HS-27A (cell line): ENCODE measurements at regions not wholly inside any gene's neighbourhood (a gene's known extent, or its start where the extent isn't known, plus 50 kb on each side); places are given as distances from the start of the nearest gene placed in this dataset.

ENCODE experiments used
- DNase-seq: peaks from one replicate; pipeline ENCODE4 v3.0.0-alpha.2; 2012; ENCODE audit warnings: low read depth, missing footprints

DNA sequence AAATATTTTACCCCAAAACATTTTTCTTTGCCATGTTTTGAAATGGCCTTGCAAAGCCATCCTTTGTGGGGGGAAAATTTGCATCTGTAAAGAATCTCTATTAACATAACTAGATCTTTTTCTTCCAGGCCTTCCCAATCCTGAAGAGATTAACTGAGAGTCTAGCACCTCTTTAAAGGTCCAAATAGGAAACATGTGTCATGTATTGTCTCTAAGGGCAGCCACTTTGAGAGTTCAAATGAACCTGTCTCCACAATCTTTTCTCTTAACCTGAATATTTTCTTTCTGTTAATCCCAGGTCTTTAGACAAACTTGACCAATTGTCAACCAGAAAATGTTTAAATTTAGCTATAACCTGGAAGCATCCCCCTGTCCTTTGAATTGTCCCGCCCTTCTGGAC, 236.6 kb upstream of the PROK2 start:
- DNase-seq: no peak

DNA sequence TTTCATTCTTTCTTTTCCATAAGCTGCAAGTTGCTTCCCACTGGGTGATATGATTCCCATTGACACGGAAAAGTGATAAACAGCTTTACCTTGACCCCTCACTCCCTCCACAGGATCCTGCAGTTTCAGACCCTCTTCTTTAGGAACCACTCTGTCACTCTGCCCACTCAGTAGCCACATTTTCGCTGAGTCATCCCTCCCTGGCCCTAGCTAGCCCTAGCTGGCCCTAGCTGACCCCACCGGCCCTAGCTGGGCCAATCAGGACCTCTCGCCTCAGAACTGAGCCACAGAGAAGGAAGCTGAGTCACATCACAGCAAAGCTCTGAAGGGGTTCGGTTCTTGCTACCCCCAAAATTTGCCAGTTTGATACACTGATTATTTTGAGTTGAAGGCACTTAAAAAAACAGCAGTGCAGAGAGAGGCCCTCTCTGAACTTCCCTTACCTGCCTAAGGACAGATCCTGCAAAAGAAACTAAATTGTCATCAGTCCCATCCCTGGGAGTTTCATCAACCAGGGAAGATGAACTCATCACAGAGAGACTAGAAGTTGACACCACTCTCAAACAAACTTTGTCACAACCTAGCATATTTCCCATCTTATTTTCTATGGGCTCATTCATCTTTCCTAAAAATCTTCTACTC, 233.5 kb upstream of the PROK2 start:
- no peak for DNase-seq

DNA sequence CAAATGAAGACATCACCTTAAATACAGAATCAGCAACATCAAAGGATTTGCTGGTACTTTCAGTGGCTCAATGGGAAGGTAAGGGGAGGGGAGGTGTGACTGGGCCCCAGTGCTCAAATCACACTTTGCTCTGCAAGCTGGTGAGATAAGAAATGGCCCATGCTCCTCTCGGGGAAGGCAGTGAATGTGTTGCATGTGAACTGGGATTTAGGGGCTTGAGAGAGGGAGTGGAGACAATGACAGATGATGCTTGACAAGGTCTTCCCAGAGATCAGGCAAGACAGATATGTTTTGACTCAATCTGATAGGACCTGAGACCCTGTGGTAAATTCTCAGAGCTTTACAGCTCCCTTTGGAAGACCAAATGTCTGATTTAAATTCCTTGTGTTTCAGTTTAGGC, 233.0 kb upstream of the PROK2 start:
- no peak for DNase-seq

DNA sequence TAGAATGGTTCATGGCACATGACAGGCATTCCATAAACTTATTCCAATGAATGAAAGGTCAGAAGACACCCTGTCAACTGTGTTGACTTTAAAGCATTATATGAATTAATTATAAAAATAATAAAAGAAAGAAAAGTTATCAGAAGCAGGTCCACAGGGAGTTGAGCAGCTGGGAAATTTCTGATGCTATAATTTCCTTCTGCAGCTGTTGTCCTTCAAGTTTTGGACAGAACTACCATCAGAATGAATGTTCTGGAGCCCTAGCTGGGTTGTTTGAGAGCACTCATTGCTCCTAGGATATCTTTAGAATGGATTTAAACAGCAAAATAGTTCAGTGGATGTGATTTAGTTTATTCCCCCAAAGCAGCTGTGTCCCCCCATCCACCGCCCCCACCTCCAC, 232.4 kb upstream of the PROK2 start:
- DNase-seq: no peak

DNA sequence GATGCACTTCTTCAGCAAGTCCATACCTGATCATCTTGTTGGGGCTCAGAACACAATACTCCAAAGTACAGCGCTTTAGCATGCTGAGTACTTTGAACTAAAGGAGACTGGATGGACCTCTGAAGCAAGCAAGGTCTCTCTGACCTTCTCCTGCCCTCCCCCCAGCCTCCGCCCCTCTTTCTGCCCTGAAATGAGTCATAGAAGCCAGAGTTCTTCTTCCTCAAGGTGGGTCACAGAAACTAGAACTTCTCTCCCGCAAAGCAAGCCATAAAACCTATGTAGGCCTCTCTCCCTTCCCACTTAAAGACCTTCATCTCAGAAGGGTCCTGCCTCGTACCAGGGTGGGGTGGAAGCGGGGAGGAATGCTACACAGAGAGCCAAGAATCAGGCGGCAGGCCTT, 230.5 kb upstream of the PROK2 start:
- no peak for DNase-seq

DNA sequence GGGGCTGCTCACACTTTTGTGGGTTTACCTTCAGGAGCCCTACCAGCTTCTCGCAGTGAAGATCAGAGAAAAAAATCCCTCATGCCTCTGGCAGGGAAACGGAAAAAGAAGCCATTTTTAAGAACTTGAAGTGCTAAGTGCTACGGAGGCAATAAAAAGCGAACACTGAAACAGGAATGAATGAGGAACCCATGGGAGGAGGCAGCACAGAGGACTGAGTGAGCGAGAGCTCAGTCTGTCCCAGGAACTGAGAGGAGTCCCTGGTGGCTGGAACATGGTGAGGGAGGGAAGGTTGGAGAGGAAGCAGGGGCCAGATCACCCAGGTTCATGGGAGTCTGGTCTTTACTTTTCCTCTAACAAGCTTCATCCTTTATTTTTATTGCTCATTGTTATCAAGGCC, 228.1 kb upstream of the PROK2 start:
- DNase-seq: no peak

DNA sequence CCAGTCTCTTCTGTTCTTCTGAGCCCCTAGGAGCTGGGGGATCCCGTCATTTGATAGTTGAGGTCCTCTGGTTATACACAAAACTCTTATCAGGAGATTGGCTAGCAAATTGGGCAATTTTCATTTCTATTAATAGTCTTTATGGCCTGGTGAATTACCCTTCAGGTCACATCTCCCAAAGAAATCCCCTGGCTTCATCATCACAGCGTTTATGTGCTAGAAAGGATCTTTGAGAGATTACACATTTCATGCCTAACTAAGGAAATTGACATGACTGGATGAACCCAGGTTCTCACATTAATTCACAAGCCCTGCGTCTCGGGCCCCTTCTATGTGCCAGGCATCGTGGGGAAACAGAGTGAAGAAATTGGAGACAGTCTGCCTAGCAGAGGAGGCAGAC, 227.4 kb upstream of the PROK2 start:
- no peak for DNase-seq

DNA sequence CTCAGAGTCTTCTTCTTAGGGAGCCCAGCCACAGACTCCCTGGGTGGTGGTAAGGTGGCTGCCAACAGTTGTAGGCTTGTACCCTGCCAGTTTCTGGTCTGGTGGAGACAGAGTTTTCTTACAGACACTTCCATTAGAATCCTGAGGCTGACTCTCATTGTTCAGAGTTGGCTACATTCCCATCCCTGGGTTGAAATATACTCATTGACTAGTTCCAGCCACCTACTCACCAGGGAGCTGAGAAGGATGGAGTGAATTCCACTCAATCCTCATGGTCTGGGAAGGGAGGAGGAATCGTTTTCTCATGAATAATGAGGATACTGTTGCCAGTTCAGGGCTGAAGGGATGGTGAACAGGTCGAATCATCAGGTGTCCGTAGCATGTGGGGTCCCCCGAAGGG, 226.5 kb upstream of the PROK2 start:
- DNase-seq: no peak

DNA sequence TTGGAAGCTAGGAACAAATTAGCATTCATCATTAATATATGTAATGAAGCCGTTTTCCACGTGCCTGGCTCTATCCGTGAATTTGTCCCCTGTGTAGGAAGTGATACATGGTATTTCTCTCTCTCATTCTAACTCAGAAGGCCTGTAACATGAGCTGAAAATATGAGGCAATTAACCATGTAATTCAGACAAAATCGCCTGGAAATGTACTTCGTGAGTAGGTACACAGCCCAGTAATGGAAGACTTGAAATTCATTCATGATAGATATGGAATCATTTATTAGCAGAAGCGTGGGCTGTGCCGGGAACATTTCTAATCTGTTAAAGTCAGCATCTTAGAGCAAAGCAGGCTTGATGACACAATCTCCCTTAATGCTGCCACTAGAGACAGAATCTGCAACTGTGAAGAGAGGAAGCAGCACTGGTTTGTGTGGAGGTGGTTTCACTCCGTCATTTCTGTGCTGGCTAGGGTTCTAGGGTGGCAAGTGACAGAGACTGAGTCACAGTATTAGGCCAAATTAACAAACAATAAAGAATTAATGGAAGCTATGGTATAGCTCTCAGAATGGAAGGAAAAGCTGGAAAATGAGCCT, 225.0 kb upstream of the PROK2 start:
- no peak for DNase-seq

DNA sequence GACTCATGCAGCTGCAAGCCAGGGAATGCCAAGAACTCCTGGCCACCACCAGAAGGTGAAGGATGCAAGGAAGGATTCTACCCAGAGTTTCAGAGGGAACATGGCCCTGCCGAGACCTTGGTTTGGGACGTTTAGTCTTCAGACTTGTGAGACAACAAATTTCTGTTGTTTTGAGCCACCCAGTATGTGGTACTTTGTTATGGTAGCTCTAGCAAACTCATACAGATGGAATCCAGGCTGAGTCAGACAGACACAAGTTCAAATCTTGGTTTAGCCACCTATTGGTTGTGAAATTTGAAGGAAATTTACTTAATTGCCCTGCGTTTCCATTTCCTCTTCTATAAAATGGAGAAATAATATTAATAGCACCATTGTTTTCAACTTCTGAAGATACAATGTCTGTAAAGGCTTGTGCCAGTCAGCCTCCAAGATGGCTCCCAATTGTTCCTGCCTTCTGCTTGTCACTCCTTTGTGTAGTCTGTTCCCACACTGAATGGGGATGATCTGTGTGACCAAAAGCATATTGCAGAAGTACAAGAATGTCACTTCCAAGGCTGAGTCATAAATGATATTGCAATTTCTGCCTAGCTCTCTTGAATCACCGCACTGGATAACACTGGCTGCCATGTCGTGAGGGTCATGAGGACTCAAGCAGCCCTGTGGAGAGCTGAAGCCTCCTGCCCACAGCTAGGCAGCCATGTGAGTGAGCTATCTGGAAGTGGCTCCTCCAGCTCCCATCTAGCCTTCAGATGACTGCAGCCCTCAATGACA, 223.5 kb upstream of the PROK2 start:
- DNase-seq: no peak

DNA sequence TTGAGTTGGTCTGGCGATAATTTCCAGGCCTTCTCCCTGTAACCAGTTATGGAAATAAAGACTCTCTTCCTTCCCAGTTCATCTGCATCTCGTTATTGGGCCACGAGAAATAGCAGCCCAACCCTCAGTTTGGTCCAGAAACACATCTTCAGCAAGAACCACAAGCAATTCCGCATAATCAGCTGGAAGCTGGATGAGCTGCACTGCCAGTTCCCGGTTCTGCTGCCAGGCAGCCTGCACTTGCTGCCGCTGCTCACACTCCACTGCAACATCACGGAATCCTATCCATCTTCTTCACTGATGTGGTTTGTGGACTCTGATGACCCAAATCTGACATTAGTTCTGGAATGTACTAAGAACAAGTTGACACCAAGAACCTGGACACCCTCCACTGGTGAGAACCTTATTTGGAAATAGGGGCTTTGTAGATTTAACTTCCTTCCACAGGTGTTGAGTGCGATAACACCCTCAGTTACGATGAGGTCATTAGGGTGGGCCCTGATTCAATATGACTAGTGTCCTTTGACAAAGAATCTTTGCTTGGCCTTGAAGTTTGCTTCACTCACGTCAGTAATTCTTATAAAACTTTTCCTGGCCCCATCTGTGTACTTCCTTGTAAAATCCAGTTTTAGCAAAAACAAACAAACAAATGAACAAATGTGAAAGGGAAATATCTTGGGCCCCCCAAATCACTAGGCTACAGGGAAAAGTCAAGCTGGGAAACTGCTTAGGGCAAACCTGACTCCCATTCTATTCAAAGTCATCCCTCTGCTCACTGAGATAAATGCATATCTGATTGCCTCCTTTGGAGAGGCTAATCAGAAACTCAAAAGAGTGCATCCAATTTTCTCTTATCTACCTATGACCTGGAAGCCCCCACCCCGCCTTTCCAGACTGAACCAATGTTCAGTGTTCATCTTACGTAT, 221.9 kb upstream of the PROK2 start:
- DNase-seq: no peak

DNA sequence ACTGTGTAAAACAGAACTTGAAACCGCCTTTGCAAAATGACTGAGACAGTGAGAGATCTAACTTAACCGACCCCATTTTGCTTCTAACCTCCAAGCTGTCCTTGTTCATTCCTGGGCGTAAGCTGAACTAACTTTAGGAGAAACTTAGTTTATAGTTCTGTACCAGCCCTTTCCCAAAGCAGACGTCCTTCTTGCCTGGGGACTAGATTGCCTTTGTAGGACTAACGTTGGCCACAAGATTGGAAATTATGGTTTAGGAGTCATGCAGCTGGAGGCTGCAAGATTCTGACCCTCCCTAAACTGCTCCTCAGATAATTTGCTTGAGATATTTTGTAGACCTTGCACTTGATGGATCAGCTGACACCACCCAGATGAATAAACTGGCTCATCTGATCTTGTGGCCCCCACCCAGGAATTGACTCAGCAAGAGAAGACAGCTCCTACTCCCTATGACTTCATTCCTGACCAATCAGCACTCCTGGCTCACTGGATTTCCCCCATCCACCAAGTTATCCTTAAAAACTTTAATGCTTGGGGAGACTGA, 219.9 kb upstream of the PROK2 start:
- DNase-seq: no peak

DNA sequence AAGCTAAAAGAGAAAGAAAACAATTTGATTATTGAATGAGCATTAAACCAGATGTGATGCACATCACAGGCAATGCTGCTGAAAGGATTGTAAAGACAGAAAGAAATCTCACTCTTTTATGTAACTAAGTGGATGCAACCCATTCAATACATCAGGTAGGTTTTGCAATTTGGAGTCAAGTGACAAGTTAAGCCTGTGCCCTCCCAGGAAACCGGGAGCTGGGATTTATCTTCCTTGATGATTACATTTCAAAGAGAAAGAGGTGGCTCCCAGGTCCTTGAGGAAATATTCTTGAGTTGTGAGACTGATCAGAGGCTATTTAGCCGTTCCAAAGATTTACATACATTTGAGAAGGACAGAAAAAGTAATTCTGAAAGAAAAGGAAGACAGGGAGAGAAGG, 219.0 kb upstream of the PROK2 start:
- DNase-seq: no peak

DNA sequence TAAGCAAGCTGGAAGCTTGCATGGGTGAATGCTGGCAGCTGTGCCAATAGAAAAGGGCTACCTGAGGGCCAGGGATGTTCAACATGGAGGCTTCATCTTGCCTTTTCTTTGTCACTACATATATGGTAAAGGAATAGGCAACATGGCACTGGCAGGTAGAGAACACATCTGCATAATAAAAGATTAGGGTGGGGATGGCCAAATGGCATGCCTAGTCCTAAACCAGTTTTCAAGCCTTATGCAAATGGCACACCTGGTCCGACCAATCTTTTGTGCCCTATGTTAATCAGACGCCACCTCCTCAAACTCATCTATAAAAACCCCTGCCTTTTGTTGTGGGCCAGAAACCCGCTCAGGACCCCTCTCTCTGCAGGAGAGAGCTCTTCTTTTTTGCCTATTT, 216.8 kb upstream of the PROK2 start:
- no peak for DNase-seq

DNA sequence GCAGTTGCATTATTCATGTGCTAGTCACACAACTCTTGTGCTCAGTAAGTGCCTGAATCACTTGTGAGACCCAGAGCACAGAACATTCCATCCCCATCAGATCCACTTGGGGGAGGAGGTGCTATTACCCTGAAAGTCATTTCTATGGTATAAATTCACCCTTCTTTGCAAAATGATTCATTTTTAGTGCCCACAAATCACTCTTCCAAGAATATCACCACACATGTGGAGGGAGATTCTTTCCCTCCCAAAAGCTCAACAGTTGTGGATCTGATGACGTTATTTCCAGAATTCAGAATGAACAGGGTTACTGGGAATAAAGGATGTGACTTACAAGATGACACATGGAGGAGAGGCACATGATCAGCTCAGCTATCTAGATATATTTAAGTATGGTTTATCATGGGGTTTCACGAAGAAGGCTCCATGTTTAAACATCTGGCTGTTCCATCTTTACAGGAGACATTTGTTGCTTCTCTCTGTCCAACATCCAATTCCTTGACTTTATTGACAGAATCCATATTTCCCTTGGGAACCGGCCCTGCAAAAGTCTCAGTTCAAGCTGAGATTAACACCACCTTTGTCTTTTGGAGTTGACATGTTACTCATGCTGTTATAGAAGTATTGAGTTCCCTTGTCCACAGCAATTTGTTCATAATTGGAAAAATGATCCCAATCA, 214.2 kb upstream of the PROK2 start:
- peak; percentile 82 for DNase-seq

DNA sequence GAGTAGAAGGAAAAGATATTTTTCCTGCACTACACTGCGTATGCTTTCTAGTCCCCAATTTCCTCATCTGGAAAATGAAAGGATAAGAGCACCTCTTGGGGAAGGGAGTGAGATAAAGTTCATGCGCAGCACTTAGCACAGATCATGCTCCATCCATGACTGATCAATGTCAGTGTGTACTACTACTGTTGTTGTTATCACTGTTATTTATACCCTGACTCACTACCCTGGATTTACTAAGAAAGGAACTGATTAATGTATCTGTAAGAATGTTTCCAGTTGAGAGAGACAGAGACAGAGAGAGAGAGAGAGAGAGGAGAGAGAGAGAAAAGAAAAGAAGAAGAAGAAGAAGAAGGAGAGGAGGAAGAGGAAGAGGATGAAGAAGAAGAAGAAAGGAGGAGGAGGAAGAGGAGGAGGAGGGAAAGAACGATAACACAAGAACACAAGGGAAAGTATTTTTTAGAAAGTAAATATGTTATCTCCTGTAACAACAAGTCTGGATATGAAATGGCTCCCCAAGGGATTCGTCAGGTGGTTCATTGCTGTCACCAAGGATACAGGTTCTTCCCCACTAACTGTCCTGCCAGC, 212.2 kb upstream of the PROK2 start:
- DNase-seq: no peak

DNA sequence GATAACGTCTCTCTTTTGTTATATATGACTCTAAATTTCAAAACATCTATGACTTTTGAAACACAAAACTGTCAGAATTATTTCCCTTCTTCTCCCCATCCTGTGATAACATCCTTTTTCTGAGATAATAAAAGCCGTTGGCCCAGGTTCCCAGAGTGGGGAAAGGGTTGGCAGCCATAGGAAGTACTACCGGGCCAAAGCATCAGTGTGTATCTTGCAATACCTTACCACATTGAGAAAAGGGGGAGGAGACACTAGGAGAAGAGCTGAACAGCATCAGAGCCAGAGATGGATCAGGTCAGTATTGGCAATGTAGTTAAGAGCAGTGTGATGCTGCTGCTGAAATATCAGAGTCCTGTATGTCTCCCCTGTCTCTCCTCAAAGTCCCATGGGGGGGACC, 210.0 kb upstream of the PROK2 start:
- no peak for DNase-seq

DNA sequence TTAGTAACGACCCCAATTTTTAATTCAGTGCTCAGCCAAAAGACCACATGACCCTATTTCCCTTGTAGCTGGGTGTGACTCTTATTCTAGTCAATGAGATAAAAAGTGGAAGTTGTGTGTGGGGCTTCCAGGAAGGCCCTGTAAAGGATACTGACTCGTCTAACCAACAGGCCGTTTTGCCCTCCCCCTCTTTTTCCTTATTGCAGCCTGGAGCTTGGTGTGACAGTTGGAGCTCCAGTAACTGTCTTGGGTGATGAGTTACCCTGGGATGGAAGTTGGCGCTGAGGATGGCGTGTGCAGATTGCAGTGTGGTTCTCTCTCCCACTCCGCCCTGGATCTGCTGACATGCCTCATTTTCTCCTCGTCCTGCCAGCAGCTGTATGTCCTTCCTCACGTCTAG, 209.3 kb upstream of the PROK2 start:
- no peak for DNase-seq

DNA sequence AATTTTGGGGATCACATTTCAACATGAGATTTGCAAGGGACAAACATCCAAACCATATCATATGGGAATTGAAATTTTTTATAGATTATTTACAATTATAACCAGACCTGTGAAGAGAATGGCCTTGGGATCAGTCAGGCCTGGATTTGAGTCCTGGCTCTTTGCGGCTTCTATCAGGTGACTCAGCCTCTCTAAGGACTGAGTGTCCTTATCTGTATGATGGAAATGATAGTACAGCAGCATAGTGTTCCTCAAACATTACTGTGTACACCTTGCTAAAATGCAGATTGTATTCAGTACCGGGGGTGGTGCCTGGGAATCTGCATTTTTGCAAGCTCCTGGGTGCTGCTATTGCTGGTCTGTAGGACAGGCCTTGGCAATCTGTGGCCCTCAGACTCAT, 206.7 kb upstream of the PROK2 start:
- DNase-seq: no peak

DNA sequence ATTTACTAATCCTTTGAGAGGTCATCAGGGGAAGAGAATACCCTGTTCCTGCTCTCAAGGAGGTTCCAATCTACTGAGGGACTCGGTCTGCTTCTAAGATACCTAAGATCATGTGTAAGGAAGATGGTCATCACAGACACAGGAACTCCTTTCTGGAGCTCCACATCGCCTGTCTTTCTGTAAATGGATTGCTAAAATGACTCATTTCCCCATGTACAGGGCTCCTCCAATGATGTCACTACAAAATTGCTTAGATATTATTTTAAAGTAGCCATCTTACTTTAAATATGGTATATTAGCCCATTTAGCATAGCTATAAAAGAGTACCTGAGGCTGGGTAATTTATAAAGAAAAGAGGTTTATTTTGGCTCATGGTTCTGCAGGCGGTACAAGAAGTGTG, 206.1 kb upstream of the PROK2 start:
- DNase-seq: no peak

DNA sequence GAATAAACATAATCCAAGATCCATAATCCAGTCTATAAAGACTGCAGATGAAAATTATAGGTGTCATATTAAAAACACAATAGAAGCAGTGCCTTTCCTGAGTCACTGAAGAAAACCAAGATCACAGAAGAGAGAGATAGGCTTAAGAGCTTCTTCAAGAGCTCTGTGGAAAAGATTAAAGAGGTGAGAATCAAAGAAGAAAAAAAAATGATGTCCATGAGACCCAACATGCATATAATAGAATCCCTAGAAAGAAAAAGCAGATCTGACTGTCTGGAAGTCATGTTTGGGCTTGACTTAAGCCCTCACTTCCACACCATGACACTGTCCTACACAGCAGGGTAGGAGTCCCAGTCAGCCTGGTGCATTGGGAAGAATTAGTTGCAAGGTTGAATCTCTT, 205.6 kb upstream of the PROK2 start:
- no peak for DNase-seq
